Tibial nerve (tissue), 4 donors: ENCODE measurements at regions not wholly inside any gene's neighbourhood (a gene's known extent, or its start where the extent isn't known, plus 50 kb on each side); places are given as distances from the start of the nearest gene placed in this dataset.

Experiments
- DNase-seq, 2 donors: peaks; one replicate each; pipeline ENCODE4 v3.0.0-alpha.2; 2019; ENCODE audit warnings: low spot score in 2 of 2
- H3K27ac ChIP-seq, 4 donors: fragments of 200-600 bp; sonication (generic) in 3 of 4; one replicate each; pipeline ENCODE4 v1.5.1; 2017 to 2019; ENCODE audit warnings: mild to moderate bottlenecking in 1 of 4
- H3K27me3 ChIP-seq, 2 donors: fragments of 200-600 bp; sonication (generic) in 1 of 2; one replicate each; pipeline versions ENCODE4 v1.5.1 to v1.6.0; 2017 to 2019
- H3K36me3 ChIP-seq, 3 donors: fragments of 200-600 bp; sonication (generic); one replicate each; pipeline ENCODE4 v1.5.1; 2018 to 2019
- H3K4me1 ChIP-seq, 4 donors: fragments of 200-600 bp; sonication (generic) in 3 of 4; one replicate each; pipeline ENCODE4 v1.5.1; 2017 to 2019
- H3K4me3 ChIP-seq, 4 donors: fragments of 200-600 bp; sonication (generic) in 3 of 4; one replicate each; pipeline ENCODE4 v1.5.1; 2017 to 2019; ENCODE audit warnings: mild to moderate bottlenecking in 1 of 4, moderate library complexity in 1 of 4
- H3K9me3 ChIP-seq, 4 donors: fragments of 200-600 bp; sonication (generic) in 3 of 4; one replicate each; pipeline ENCODE4 v1.5.1; 2017 to 2019
- CTCF ChIP-seq, 5 experiments: fragments of 200-600 bp in 3 of 5; fragments of 450-650 bp in 2 of 5; sonication (generic) in 3 of 5; IDR thresholded peaks; one replicate each; pipeline ENCODE4 v1.5.1; 2016 to 2019; ENCODE audit warnings: antibody characterized with exemption in 5 of 5, mild to moderate bottlenecking in 3 of 5, moderate library complexity in 2 of 5
- EP300 ChIP-seq, 2 donors: sonication (generic); formaldehyde crosslinking; IDR thresholded peaks; one replicate each; pipeline ENCODE4 v1.6.1; 2017; ENCODE audit warnings: antibody characterized with exemption in 2 of 2, mild to moderate bottlenecking in 1 of 2
- POLR2A ChIP-seq, 2 donors: fragments of 450-650 bp; IDR thresholded peaks; one replicate each; pipeline ENCODE4 v1.6.1; 2017; ENCODE audit warnings: antibody characterized with exemption in 2 of 2, mild to moderate bottlenecking in 2 of 2, moderate library complexity in 2 of 2
- WGBS, 2 donors: methylation state at CpG; one replicate each; pipeline ENCODE4 v1.1.5; 2018; 5-methylcytosine and 5-hydroxymethylcytosine counted together

GRCh38 chrX:137305404-137305803 is 260.5 kb upstream of the ZIC3 start:
- DNase-seq, result no peak
- TF ChIP-seq EP300 (IDR thresholded peaks at IDR 0.05) (no peak), CTCF (IDR thresholded peaks at IDR 0.05) (no peak), POLR2A (IDR thresholded peaks at IDR 0.05) (no peak)
- H3K27me3 ChIP-seq, result no peaks in the 10 kb centered on the region
- H3K27ac ChIP-seq, result no peak overlapping the region
- H3K4me1 ChIP-seq, result no peaks in the 10 kb centered on the region
- H3K9me3 ChIP-seq, result no peaks in the 10 kb centered on the region
- H3K36me3 ChIP-seq, result no peaks in the 10 kb centered on the region
- H3K4me3 ChIP-seq, result no peak overlapping the region

GRCh38 chrX:137297167-137297566 is 263.4 kb upstream of the GPR101 start:
- H3K27ac ChIP-seq, result no peak overlapping the region
- no peak for DNase-seq
- TF ChIP-seq POLR2A (IDR thresholded peaks at IDR 0.05), result no peak
- no peak for TF ChIP-seq CTCF (IDR thresholded peaks at IDR 0.05)
- no peak for TF ChIP-seq EP300 (IDR thresholded peaks at IDR 0.05)
- no peaks in the 10 kb centered on the region for H3K4me1 ChIP-seq
- 81 to 95% methylated on average over 4 of the region's 4 CpGs for WGBS, 2 donors
- H3K9me3 ChIP-seq, result no peaks in the 10 kb centered on the region
- H3K4me3 ChIP-seq, result no peak overlapping the region
- H3K27me3 ChIP-seq, result no peaks in the 10 kb centered on the region
- H3K36me3 ChIP-seq, result no peaks in the 10 kb centered on the region

GRCh38 chrX:137290011-137290410 is 256.2 kb upstream of the GPR101 start:
- Histone ChIP-seq H3K27me3 (peaks cover 0 to 15% of the 10 kb centered on the region in 2 donors), H3K36me3 (no peaks in the 10 kb centered on the region), H3K4me3 (no peak overlapping the region), H3K9me3 (no peaks in the 10 kb centered on the region), H3K4me1 (no peaks in the 10 kb centered on the region), H3K27ac (no peak overlapping the region)
- WGBS, 2 donors, result 28 to 60% methylated on average over 1 to 3 of the region's 3 CpGs
- TF ChIP-seq POLR2A (IDR thresholded peaks at IDR 0.05), result no peak
- no peak for TF ChIP-seq CTCF (IDR thresholded peaks at IDR 0.05)
- no peak for TF ChIP-seq EP300 (IDR thresholded peaks at IDR 0.05)
- DNase-seq, result no peak

- TF ChIP-seq EP300 (IDR thresholded peaks at IDR 0.05), result no peak
- TF ChIP-seq POLR2A (IDR thresholded peaks at IDR 0.05), result no peak
- no peak for TF ChIP-seq CTCF (IDR thresholded peaks at IDR 0.05)
- no peaks in the 10 kb centered on the region for H3K4me1 ChIP-seq
- H3K27me3 ChIP-seq, result peaks cover 0 to 15% of the 10 kb centered on the region in 2 donors
- no peak overlapping the region for H3K4me3 ChIP-seq
- DNase-seq, result no peak
- no peaks in the 10 kb centered on the region for H3K36me3 ChIP-seq
- H3K9me3 ChIP-seq, result no peaks in the 10 kb centered on the region
- no peak overlapping the region for H3K27ac ChIP-seq
- WGBS, 2 donors, result 44 to 51% methylated on average over 3 of the region's 3 CpGs
Measured at GRCh38 chrX:137287191-137287590, 253.4 kb upstream of the GPR101 start.

- H3K27me3 ChIP-seq, result peaks cover 0 to 15% of the 10 kb centered on the region in 2 donors
- TF ChIP-seq EP300 (IDR thresholded peaks at IDR 0.05) (no peak), CTCF (IDR thresholded peaks at IDR 0.05) (no peak), POLR2A (IDR thresholded peaks at IDR 0.05) (no peak)
- no peak overlapping the region for H3K27ac ChIP-seq
- H3K9me3 ChIP-seq, result no peaks in the 10 kb centered on the region
- no peak overlapping the region for H3K4me3 ChIP-seq
- no peak for DNase-seq
- H3K36me3 ChIP-seq, result no peaks in the 10 kb centered on the region
- WGBS, 2 donors, result 64 to 89% methylated on average over 2 of the region's 2 CpGs
- H3K4me1 ChIP-seq, result no peaks in the 10 kb centered on the region
Measured at GRCh38 chrX:137286423-137286822, 252.6 kb upstream of the GPR101 start.
